HG03558 (cell line): ENCODE measurements at regions not wholly inside any gene's neighbourhood (a gene's known extent, or its start where the extent isn't known, plus 50 kb on each side); places are given as distances from the start of the nearest gene placed in this dataset.

ENCODE experiments used
- ATAC-seq: cut with Tn5 transposase; IDR thresholded peaks from one replicate; pipeline ENCODE4 v1.9.1; 2021; ENCODE audit warnings: moderate number of reproducible peaks; ENCODE audit not compliant: unreplicated experiment; ENCODE audit errors: extremely low read depth

- ATAC-seq, result no peak
Measured at GRCh38 chr2:104474716-104475115, 379.2 kb upstream of the POU3F3 start.

- ATAC-seq, result no peak
Measured at GRCh38 chr2:104476075-104476474, 377.8 kb upstream of the POU3F3 start.

- no peak for ATAC-seq
Measured at GRCh38 chr2:104476563-104476988, 377.3 kb upstream of the POU3F3 start.

GRCh38 chr2:104481341-104481740, 372.6 kb upstream of the POU3F3 start:
- ATAC-seq, result no peak

GRCh38 chr2:104487366-104487765, 366.5 kb upstream of the POU3F3 start:
- ATAC-seq, result no peak

- ATAC-seq, result no peak
Measured at GRCh38 chr2:104493698-104494097, 360.2 kb upstream of the POU3F3 start.

GRCh38 chr2:104501342-104501741, 352.6 kb upstream of the POU3F3 start:
- no peak for ATAC-seq

- ATAC-seq, result no peak
Measured at GRCh38 chr2:104501929-104502328, 352.0 kb upstream of the POU3F3 start.

- no peak for ATAC-seq
Measured at GRCh38 chr2:104502901-104503300, 351.0 kb upstream of the POU3F3 start.

- ATAC-seq, result no peak
Measured at GRCh38 chr2:104504331-104505073, 349.4 kb upstream of the POU3F3 start.

- ATAC-seq, result no peak
Measured at GRCh38 chr2:104518256-104518655, 335.7 kb upstream of the POU3F3 start.

GRCh38 chr2:104521247-104521646, 332.7 kb upstream of the POU3F3 start:
- no peak for ATAC-seq

- no peak for ATAC-seq
Measured at GRCh38 chr2:104523921-104524320, 330.0 kb upstream of the POU3F3 start.

GRCh38 chr2:104528101-104528500, 325.8 kb upstream of the POU3F3 start:
- no peak for ATAC-seq

- no peak for ATAC-seq
Measured at GRCh38 chr2:104531122-104531521, 322.8 kb upstream of the POU3F3 start.

- ATAC-seq, result no peak
Measured at GRCh38 chr2:104537116-104537515, 316.8 kb upstream of the POU3F3 start.

- no peak for ATAC-seq
Measured at GRCh38 chr2:104538077-104538476, 315.8 kb upstream of the POU3F3 start.

- ATAC-seq, result no peak
Measured at GRCh38 chr2:104539649-104540048, 314.3 kb upstream of the POU3F3 start.

- ATAC-seq, result no peak
Measured at GRCh38 chr2:104545055-104545454, 308.9 kb upstream of the POU3F3 start.

- no peak for ATAC-seq
Measured at GRCh38 chr2:104546537-104546936, 307.4 kb upstream of the POU3F3 start.

GRCh38 chr2:104547221-104547620, 306.7 kb upstream of the POU3F3 start:
- ATAC-seq, result no peak

GRCh38 chr2:104561251-104561650, 292.7 kb upstream of the POU3F3 start:
- ATAC-seq, result no peak
